Liver (tissue), 8 donors: ENCODE measurements at regions not wholly inside any gene's neighbourhood (a gene's known extent, or its start where the extent isn't known, plus 50 kb on each side); places are given as distances from the start of the nearest gene placed in this dataset.

Source experiments
- DNase-seq: peaks from one replicate; pipeline ENCODE4 v3.0.0-alpha.2; 2017; ENCODE audit warnings: low spot score
- H3K27ac ChIP-seq, 2 donors: one replicate each; pipeline ENCODE4 v1.7.0; 2013; ENCODE audit warnings: inconsistent platforms in 2 of 2, low read length in 2 of 2, control low read depth in 1 of 2, low read depth in 1 of 2, mild to moderate bottlenecking in 1 of 2
- H3K27me3 ChIP-seq, 4 donors: one replicate each; pipeline versions ENCODE4 v1.6.1 to v1.7.0; 2013; ENCODE audit warnings: low read length in 3 of 4, inconsistent platforms in 1 of 4, mild to moderate bottlenecking in 1 of 4, moderate library complexity in 1 of 4; ENCODE audit not compliant: control insufficient read depth in 4 of 4, insufficient read depth in 4 of 4
- H3K36me3 ChIP-seq, 4 donors: one replicate each; pipeline versions ENCODE4 v1.6.1 to v1.7.0; 2013; ENCODE audit warnings: low read length in 3 of 4, mild to moderate bottlenecking in 3 of 4, low read depth in 1 of 4, moderate library complexity in 1 of 4; ENCODE audit not compliant: control insufficient read depth in 4 of 4, insufficient read depth in 3 of 4
- H3K4me1 ChIP-seq, 4 donors: one replicate each; pipeline versions ENCODE4 v1.6.1 to v1.7.0; 2013; ENCODE audit warnings: low read length in 3 of 4, mild to moderate bottlenecking in 3 of 4, moderate library complexity in 1 of 4; ENCODE audit not compliant: control insufficient read depth in 4 of 4, insufficient read depth in 4 of 4
- H3K4me3 ChIP-seq, 3 donors: one replicate each; pipeline versions ENCODE4 v1.6.1 to v1.7.0; 2013; ENCODE audit warnings: low read length in 3 of 3, control low read depth in 1 of 3, low read depth in 1 of 3, mild to moderate bottlenecking in 1 of 3
- H3K9ac ChIP-seq, 2 donors: one replicate each; pipeline ENCODE4 v1.7.0; 2013; ENCODE audit warnings: low read length in 2 of 2, mild to moderate bottlenecking in 2 of 2, moderate library complexity in 2 of 2, control low read depth in 1 of 2, low read depth in 1 of 2
- H3K9me3 ChIP-seq, 4 donors: one replicate each; pipeline versions ENCODE4 v1.6.1 to v1.7.0; 2013; ENCODE audit warnings: low read length in 3 of 4; ENCODE audit not compliant: control insufficient read depth in 4 of 4
- EGR1 ChIP-seq, 2 donors: IDR thresholded peaks; 2 replicates each; pipeline ENCODE4 v1.6.1; 2016 to 2018; ENCODE audit warnings: antibody characterized with exemption in 2 of 2, low read depth in 2 of 2
- FOXA1 ChIP-seq: IDR thresholded peaks from 2 replicates; pipeline ENCODE4 v1.6.1; 2016; ENCODE audit warnings: antibody characterized with exemption
- FOXA2 ChIP-seq: IDR thresholded peaks from 2 replicates; pipeline ENCODE4 v1.6.1; 2016; ENCODE audit warnings: antibody characterized with exemption
- GABPA ChIP-seq, 2 donors: IDR thresholded peaks in 1 of 2; conservative IDR thresholded peaks in 1 of 2; 2 replicates each; pipeline ENCODE4 v1.6.1; 2016; ENCODE audit warnings: antibody characterized with exemption in 2 of 2, mild to moderate bottlenecking in 1 of 2, moderate library complexity in 1 of 2
- HNF4A ChIP-seq, 2 donors: conservative IDR thresholded peaks; 2 replicates each; pipeline ENCODE4 v1.6.1; 2016; ENCODE audit warnings: antibody characterized with exemption in 2 of 2, mild to moderate bottlenecking in 2 of 2
- HNF4G ChIP-seq: IDR thresholded peaks from 2 replicates; pipeline ENCODE4 v1.6.1; 2016; ENCODE audit warnings: antibody characterized with exemption
- JUND ChIP-seq, 2 donors: IDR thresholded peaks; 2 replicates each; pipeline ENCODE4 v1.6.1; 2016; ENCODE audit warnings: antibody characterized with exemption in 2 of 2
- NR2F2 ChIP-seq: IDR thresholded peaks from 2 replicates; pipeline ENCODE4 v1.6.1; 2016; ENCODE audit warnings: antibody characterized with exemption
- RAD21 ChIP-seq, 2 donors: IDR thresholded peaks; 2 replicates each; pipeline ENCODE4 v1.6.1; 2016; ENCODE audit warnings: antibody characterized with exemption in 2 of 2, mild to moderate bottlenecking in 2 of 2
- RXRA ChIP-seq, 2 donors: IDR thresholded peaks; 2 replicates each; pipeline ENCODE4 v1.6.1; 2017 to 2018; ENCODE audit warnings: antibody characterized with exemption in 2 of 2, mild to moderate bottlenecking in 1 of 2
- SP1 ChIP-seq: IDR thresholded peaks from 2 replicates; pipeline ENCODE4 v1.6.1; 2018; ENCODE audit warnings: antibody characterized with exemption, mild to moderate bottlenecking
- TAF1 ChIP-seq: conservative IDR thresholded peaks from 2 replicates; pipeline ENCODE4 v1.6.1; 2016; ENCODE audit warnings: antibody characterized with exemption, mild to moderate bottlenecking
- YY1 ChIP-seq: IDR thresholded peaks from 2 replicates; pipeline ENCODE4 v1.6.1; 2016; ENCODE audit warnings: antibody characterized with exemption, mild to moderate bottlenecking
- WGBS: extraction: QIAGEN DNeasy Blood & Tissue Kit; methylation state at CpG from one replicate; pipeline ENCODE4 v1.1.7; 2013; 5-methylcytosine and 5-hydroxymethylcytosine counted together
- TF ChIP-seq, protein P1 (sequence below): IDR thresholded peaks from 2 replicates; pipeline ENCODE4 v1.6.1; 2016; ENCODE audit warnings: antibody characterized with exemption
- TF ChIP-seq, protein P2 (sequence below): IDR thresholded peaks from 2 replicates; pipeline ENCODE4 v1.6.1; 2016; ENCODE audit warnings: antibody characterized with exemption, mild to moderate bottlenecking
- TF ChIP-seq, protein P3 (sequence below): IDR thresholded peaks from 2 replicates; pipeline ENCODE4 v1.6.1; 2016; ENCODE audit warnings: antibody characterized with exemption
- TF ChIP-seq, protein P4 (sequence below): fragments of 150-350 bp; IDR thresholded peaks from 2 replicates; pipeline ENCODE4 v1.5.1; 2017; ENCODE audit warnings: improper control_type of control experiment, low read depth, low read length; ENCODE audit not compliant: missing input control
- TF ChIP-seq, protein P5 (sequence below): IDR thresholded peaks from 2 replicates; pipeline ENCODE4 v1.6.1; 2016; ENCODE audit warnings: antibody characterized with exemption
- donor health status: healthy.
- donor health status: healthy.
- donor health status: healthy.
- donor health status: healthy.
- donor health status: healthy.

DNA sequence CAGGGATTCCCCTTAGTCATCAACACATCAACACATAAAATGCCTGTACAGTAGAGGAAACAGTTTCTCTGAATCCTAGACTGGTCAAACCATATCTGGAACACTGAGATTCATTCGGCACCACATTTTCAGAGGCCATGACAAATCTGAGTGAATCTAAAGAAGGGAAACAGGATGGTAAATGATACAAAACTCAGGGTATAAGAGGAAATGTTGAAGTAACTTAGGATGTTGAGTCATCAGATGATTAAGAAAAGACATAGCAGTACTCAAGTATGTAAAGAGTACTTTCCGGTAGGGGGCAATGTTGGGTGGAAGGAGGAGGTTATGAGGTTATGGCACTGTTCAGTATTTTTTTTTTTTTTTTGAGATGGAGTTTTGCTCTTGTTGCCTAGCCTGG is 358.5 kb upstream of the PMFBP1 start:
- no peaks in the 10 kb centered on the region for H3K9me3 ChIP-seq
- no peak for DNase-seq
- no peak overlapping the region for H3K4me3 ChIP-seq
- H3K36me3 ChIP-seq, result no peaks in the 10 kb centered on the region
- TF ChIP-seq HNF4G (no peak), TAF1 (no peak), GABPA (IDR thresholded peaks at IDR 0.05 in 1 of 2, conservative IDR thresholded peaks at IDR 0.05 in 1 of 2) (no peak), JUND (IDR thresholded peaks at IDR 0.05) (no peak), HNF4A (conservative IDR thresholded peaks at IDR 0.05) (no peak), SP1 (no peak), FOXA1 (no peak), RAD21 (IDR thresholded peaks at IDR 0.05) (no peak), NR2F2 (no peak), EGR1 (IDR thresholded peaks at IDR 0.05; ENCODE audit: low read depth in 2 of 2) (no peak), RXRA (IDR thresholded peaks at IDR 0.05) (no peak), YY1 (no peak)
- TF ChIP-seq, protein P1, sequence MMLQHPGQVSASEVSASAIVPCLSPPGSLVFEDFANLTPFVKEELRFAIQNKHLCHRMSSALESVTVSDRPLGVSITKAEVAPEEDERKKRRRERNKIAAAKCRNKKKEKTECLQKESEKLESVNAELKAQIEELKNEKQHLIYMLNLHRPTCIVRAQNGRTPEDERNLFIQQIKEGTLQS, result no peak
- TF ChIP-seq, protein P2, sequence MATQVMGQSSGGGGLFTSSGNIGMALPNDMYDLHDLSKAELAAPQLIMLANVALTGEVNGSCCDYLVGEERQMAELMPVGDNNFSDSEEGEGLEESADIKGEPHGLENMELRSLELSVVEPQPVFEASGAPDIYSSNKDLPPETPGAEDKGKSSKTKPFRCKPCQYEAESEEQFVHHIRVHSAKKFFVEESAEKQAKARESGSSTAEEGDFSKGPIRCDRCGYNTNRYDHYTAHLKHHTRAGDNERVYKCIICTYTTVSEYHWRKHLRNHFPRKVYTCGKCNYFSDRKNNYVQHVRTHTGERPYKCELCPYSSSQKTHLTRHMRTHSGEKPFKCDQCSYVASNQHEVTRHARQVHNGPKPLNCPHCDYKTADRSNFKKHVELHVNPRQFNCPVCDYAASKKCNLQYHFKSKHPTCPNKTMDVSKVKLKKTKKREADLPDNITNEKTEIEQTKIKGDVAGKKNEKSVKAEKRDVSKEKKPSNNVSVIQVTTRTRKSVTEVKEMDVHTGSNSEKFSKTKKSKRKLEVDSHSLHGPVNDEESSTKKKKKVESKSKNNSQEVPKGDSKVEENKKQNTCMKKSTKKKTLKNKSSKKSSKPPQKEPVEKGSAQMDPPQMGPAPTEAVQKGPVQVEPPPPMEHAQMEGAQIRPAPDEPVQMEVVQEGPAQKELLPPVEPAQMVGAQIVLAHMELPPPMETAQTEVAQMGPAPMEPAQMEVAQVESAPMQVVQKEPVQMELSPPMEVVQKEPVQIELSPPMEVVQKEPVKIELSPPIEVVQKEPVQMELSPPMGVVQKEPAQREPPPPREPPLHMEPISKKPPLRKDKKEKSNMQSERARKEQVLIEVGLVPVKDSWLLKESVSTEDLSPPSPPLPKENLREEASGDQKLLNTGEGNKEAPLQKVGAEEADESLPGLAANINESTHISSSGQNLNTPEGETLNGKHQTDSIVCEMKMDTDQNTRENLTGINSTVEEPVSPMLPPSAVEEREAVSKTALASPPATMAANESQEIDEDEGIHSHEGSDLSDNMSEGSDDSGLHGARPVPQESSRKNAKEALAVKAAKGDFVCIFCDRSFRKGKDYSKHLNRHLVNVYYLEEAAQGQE, result no peak
- TF ChIP-seq, protein P3, sequence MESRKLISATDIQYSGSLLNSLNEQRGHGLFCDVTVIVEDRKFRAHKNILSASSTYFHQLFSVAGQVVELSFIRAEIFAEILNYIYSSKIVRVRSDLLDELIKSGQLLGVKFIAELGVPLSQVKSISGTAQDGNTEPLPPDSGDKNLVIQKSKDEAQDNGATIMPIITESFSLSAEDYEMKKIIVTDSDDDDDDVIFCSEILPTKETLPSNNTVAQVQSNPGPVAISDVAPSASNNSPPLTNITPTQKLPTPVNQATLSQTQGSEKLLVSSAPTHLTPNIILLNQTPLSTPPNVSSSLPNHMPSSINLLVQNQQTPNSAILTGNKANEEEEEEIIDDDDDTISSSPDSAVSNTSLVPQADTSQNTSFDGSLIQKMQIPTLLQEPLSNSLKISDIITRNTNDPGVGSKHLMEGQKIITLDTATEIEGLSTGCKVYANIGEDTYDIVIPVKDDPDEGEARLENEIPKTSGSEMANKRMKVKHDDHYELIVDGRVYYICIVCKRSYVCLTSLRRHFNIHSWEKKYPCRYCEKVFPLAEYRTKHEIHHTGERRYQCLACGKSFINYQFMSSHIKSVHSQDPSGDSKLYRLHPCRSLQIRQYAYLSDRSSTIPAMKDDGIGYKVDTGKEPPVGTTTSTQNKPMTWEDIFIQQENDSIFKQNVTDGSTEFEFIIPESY, result no peak
- TF ChIP-seq, protein P4, sequence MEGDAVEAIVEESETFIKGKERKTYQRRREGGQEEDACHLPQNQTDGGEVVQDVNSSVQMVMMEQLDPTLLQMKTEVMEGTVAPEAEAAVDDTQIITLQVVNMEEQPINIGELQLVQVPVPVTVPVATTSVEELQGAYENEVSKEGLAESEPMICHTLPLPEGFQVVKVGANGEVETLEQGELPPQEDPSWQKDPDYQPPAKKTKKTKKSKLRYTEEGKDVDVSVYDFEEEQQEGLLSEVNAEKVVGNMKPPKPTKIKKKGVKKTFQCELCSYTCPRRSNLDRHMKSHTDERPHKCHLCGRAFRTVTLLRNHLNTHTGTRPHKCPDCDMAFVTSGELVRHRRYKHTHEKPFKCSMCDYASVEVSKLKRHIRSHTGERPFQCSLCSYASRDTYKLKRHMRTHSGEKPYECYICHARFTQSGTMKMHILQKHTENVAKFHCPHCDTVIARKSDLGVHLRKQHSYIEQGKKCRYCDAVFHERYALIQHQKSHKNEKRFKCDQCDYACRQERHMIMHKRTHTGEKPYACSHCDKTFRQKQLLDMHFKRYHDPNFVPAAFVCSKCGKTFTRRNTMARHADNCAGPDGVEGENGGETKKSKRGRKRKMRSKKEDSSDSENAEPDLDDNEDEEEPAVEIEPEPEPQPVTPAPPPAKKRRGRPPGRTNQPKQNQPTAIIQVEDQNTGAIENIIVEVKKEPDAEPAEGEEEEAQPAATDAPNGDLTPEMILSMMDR, result no peak
- peaks cover 0 to 2% (median 0%) of the 10 kb centered on the region in 4 donors for H3K4me1 ChIP-seq
- H3K27ac ChIP-seq, result no peak overlapping the region
- WGBS, result 97% methylated on average over 2 of the region's 2 CpGs
- no peaks in the 10 kb centered on the region for H3K27me3 ChIP-seq
- H3K9ac ChIP-seq, result no peak overlapping the region

DNA sequence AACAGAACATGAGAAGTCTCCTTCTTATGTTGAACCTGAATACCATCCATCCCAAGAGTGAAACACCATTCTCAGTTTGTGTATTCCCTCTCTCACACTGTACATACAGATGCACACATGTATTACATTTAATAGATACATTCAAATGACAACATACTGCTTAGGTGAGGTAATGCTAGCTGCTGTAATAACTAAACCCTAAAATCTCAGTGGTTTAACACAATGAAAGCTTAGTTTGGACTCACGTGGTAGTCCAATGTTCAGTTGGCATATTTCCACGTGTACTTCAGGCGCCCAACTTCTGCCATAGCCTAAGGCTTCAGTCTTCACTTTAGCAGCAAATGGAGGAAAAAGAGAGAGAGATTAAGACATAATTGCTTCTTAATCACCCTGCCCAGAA is 351.1 kb upstream of the PMFBP1 start:
- WGBS, result 74% methylated on average over 3 of the region's 3 CpGs
- no peaks in the 10 kb centered on the region for H3K4me1 ChIP-seq
- H3K36me3 ChIP-seq, result no peaks in the 10 kb centered on the region
- H3K9ac ChIP-seq, result no peak overlapping the region
- H3K27ac ChIP-seq, result no peak overlapping the region
- H3K4me3 ChIP-seq, result no peak overlapping the region
- H3K9me3 ChIP-seq, result peaks cover 0 to 7% (median 0%) of the 10 kb centered on the region in 4 donors
- DNase-seq, result no peak
- H3K27me3 ChIP-seq, result no peaks in the 10 kb centered on the region
- TF ChIP-seq GABPA (IDR thresholded peaks at IDR 0.05 in 1 of 2, conservative IDR thresholded peaks at IDR 0.05 in 1 of 2), result no peak
- TF ChIP-seq, protein P2, result no peak
- no peak for TF ChIP-seq RAD21 (IDR thresholded peaks at IDR 0.05)
- TF ChIP-seq, protein P5, sequence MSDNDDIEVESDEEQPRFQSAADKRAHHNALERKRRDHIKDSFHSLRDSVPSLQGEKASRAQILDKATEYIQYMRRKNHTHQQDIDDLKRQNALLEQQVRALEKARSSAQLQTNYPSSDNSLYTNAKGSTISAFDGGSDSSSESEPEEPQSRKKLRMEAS, result no peak
- TF ChIP-seq FOXA2, result no peak
- no peak for TF ChIP-seq HNF4A (conservative IDR thresholded peaks at IDR 0.05)
- no peak for TF ChIP-seq SP1
- TF ChIP-seq, protein P4, result no peak
- no peak for TF ChIP-seq YY1
- TF ChIP-seq JUND (IDR thresholded peaks at IDR 0.05), result no peak
- TF ChIP-seq TAF1, result no peak
- no peak for TF ChIP-seq NR2F2
- no peak for TF ChIP-seq HNF4G
- TF ChIP-seq, protein P1, result no peak
